ENCODE measurements at regions not wholly inside any gene's neighbourhood (a gene's known extent, or its start where the extent isn't known, plus 50 kb on each side); places are given as distances from the start of the nearest gene placed in this dataset.
A peak's percentile ranks its signal among the peaks of the same experiment; 100 is the strongest.

DNA sequence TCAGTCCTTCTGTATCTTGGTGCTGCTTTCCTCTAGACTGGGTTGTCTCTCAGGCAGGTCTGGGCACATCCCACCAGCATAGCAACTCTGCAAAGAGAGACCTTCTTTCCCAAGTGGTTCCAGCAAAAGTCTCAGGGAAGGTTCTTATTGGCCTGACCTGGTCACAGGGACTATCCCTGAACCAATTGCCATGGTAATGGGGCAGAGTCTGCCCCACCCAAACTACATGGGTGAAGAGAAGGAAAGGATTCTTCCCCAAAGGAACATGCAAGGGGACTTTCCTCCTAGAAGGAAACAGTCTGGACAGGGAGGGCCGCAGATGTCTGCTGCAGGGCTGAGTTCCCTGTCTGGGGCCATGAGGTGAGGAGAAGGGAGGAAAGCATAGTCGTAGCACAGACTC is 122.2 kb upstream of the NCOR2 start:
- TF ChIP-seq POLR2A (IDR thresholded peaks at IDR 0.05; ENCODE audit: low read depth, low read length) (no peak), POLR2AphosphoS5 (IDR thresholded peaks at IDR 0.05; ENCODE audit: low read depth, low read length) (no peak), TAF1 (IDR thresholded peaks at IDR 0.05; ENCODE audit: low read depth, low read length) (no peak), SPI1 (IDR thresholded peaks at IDR 0.05; ENCODE audit: low read depth, low read length) (no peak), PAX5 (IDR thresholded peaks at IDR 0.05; ENCODE audit: insufficient read depth, low read length, severe bottlenecking) (no peak), POU2F2 (IDR thresholded peaks at IDR 0.05; ENCODE audit: low read depth, low read length) (no peak)
- DNase-seq (ENCODE audit: insufficient read length, low spot score) (no peak), FAIRE-seq (no peak)

- TF ChIP-seq POLR2A (IDR thresholded peaks at IDR 0.05; ENCODE audit: low read depth, low read length) (no peak), POU2F2 (IDR thresholded peaks at IDR 0.05; ENCODE audit: low read depth, low read length) (no peak), PAX5 (IDR thresholded peaks at IDR 0.05; ENCODE audit: insufficient read depth, low read length, severe bottlenecking) (no peak), SPI1 (IDR thresholded peaks at IDR 0.05; ENCODE audit: low read depth, low read length) (no peak)
Observed at GRCh38 chr12:124688356-124688992, 121.1 kb upstream of the NCOR2 start.

GRCh38 chr12:124687917-124688316 is 120.5 kb upstream of the NCOR2 start:
- no peak for TF ChIP-seq POLR2AphosphoS5 (IDR thresholded peaks at IDR 0.05; ENCODE audit: low read depth, low read length)
- no peak for TF ChIP-seq POU2F2 (IDR thresholded peaks at IDR 0.05; ENCODE audit: low read depth, low read length)
- TF ChIP-seq SPI1 (IDR thresholded peaks at IDR 0.05; ENCODE audit: low read depth, low read length): no peak
- no peak for TF ChIP-seq TAF1 (IDR thresholded peaks at IDR 0.05; ENCODE audit: low read depth, low read length)
- TF ChIP-seq POLR2A (IDR thresholded peaks at IDR 0.05; ENCODE audit: low read depth, low read length): no peak
- TF ChIP-seq PAX5 (IDR thresholded peaks at IDR 0.05; ENCODE audit: insufficient read depth, low read length, severe bottlenecking): no peak
- no peak for DNase-seq (ENCODE audit: insufficient read length, low spot score)

More at GRCh38 chr12:124688356-124688992, 121.1 kb upstream of the NCOR2 start:
- FAIRE-seq (no peak), DNase-seq (ENCODE audit: insufficient read length, low spot score) (no peak)

GRCh38 chr12:124687174-124687902 is 119.9 kb upstream of the NCOR2 start:
- FAIRE-seq (peak; percentile 79), DNase-seq (ENCODE audit: insufficient read length, low spot score) (no peak)
- TF ChIP-seq PAX5 (IDR thresholded peaks at IDR 0.05; ENCODE audit: insufficient read depth, low read length, severe bottlenecking) (no peak), TAF1 (IDR thresholded peaks at IDR 0.05; ENCODE audit: low read depth, low read length) (no peak), POU2F2 (IDR thresholded peaks at IDR 0.05; ENCODE audit: low read depth, low read length) (no peak), POLR2AphosphoS5 (IDR thresholded peaks at IDR 0.05; ENCODE audit: low read depth, low read length) (no peak), POLR2A (IDR thresholded peaks at IDR 0.05; ENCODE audit: low read depth, low read length) (no peak), SPI1 (IDR thresholded peaks at IDR 0.05; ENCODE audit: low read depth, low read length) (no peak)

More at GRCh38 chr12:124687917-124688316, 120.5 kb upstream of the NCOR2 start:
- no peak for FAIRE-seq

DNA sequence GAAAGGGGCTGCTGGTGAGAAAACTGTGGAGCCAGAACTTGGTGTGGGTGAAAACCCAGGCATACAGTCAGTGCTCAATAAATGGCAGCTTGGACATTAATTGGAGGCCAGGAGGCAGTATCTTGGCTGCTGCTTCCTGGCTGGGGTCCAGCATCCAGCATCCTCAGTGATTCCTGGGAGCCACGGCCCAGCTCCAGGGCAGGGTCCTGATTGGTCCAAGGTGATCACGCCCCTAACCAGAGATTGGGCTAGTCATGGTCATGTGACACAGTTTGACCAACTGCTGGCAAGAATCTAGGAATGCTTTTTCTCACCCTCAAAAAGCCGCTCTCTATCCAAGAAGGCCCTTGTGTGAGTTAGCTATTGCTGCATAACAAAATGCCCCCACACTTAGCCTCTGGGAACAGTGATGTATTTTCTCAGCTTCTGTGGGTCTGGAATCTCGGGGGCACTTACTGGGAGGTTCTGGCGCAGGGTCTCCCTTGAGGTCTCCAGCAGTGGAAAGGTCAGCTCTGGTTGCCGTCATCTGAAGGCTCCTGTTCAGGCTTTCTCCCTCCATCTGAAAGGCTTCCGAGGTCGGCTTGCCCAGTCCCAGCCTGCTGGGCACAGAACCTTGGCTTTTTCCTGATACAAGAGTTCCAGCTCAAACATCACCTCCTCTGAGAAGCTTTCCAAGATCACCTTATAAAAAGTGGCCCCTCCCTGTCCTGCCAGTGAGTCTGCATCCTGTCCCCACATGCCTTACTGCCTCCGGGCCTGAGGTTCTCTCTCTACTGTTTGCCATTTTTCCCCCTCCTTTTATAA is 119.2 kb upstream of the NCOR2 start:
- TF ChIP-seq TAF1 (IDR thresholded peaks at IDR 0.05; ENCODE audit: low read depth, low read length) (no peak), PAX5 (IDR thresholded peaks at IDR 0.05; ENCODE audit: insufficient read depth, low read length, severe bottlenecking) (no peak), POLR2A (IDR thresholded peaks at IDR 0.05; ENCODE audit: low read depth, low read length) (no peak)
- DNase-seq (ENCODE audit: insufficient read length, low spot score) (no peak), FAIRE-seq (no peak)

DNA sequence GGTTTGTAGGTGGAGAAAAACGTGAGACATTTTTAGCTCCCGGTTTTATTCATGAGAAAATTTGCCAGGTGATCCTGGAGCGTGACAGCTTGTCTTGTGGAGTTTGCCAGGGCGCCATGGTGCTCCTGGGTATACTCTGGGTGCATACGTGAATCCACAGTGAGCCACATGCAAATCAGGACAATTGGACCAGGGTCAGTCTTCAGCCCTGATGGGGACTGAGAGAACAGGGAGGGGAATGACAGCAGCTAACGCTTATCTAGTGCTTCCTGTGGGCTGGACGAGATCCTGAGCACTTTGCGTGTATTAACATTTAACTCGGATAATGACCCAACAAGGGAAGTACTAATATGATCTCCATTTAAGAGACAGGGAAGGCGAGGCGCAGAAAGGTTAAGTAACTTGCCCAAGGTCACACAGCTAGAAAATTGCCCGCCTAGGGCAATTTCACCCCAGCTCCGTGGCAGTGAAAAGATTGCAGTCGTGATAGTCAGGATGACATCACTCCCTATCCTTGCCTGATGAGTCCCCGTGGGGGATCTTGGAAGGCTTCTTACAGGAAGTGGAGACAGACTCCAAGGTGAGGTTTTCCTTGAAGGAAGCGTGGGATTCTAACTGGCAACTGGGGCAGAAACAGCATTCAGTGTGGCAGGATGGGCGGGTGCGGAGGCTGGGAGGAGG is 118.4 kb upstream of the NCOR2 start:
- TF ChIP-seq TAF1 (IDR thresholded peaks at IDR 0.05; ENCODE audit: low read depth, low read length) (no peak), PAX5 (IDR thresholded peaks at IDR 0.05; ENCODE audit: insufficient read depth, low read length, severe bottlenecking) (no peak), POU2F2 (IDR thresholded peaks at IDR 0.05; ENCODE audit: low read depth, low read length) (no peak), SPI1 (IDR thresholded peaks at IDR 0.05; ENCODE audit: low read depth, low read length) (no peak), POLR2A (IDR thresholded peaks at IDR 0.05; ENCODE audit: low read depth, low read length) (no peak), POLR2AphosphoS5 (IDR thresholded peaks at IDR 0.05; ENCODE audit: low read depth, low read length) (no peak)
- DNase-seq (ENCODE audit: insufficient read length, low spot score): no peak
- FAIRE-seq: no peak

GRCh38 chr12:124684971-124685688 is 117.7 kb upstream of the NCOR2 start:
- DNase-seq (ENCODE audit: insufficient read length, low spot score) (no peak), FAIRE-seq (no peak)
- TF ChIP-seq PAX5 (IDR thresholded peaks at IDR 0.05; ENCODE audit: insufficient read depth, low read length, severe bottlenecking): no peak
- TF ChIP-seq POU2F2 (IDR thresholded peaks at IDR 0.05; ENCODE audit: low read depth, low read length): no peak
- TF ChIP-seq SPI1 (IDR thresholded peaks at IDR 0.05; ENCODE audit: low read depth, low read length): no peak
- no peak for TF ChIP-seq POLR2A (IDR thresholded peaks at IDR 0.05; ENCODE audit: low read depth, low read length)
- no peak for TF ChIP-seq POLR2AphosphoS5 (IDR thresholded peaks at IDR 0.05; ENCODE audit: low read depth, low read length)
- no peak for TF ChIP-seq TAF1 (IDR thresholded peaks at IDR 0.05; ENCODE audit: low read depth, low read length)

DNA sequence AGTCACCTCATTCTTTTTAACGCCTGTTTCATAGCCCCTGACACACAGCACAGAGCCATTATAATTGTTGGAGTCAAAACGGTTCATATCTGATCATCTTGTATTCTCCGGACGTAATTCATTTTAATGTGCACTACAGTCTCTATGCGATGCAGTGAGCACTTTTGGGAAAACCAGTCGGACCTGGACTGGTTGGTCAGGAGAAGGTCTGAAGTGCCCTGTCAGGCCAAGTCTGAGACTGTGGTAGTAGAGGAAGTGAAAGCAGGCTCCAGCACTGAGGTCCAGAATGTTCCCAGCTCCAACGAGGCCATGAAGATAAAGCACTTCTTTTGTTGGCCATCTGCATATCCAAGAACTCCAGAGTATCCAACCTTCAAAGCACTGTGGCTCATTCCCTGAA is 117.1 kb upstream of the NCOR2 start:
- FAIRE-seq (no peak), DNase-seq (ENCODE audit: insufficient read length, low spot score) (no peak)
- TF ChIP-seq TAF1 (IDR thresholded peaks at IDR 0.05; ENCODE audit: low read depth, low read length): no peak
- no peak for TF ChIP-seq POU2F2 (IDR thresholded peaks at IDR 0.05; ENCODE audit: low read depth, low read length)
- no peak for TF ChIP-seq PAX5 (IDR thresholded peaks at IDR 0.05; ENCODE audit: insufficient read depth, low read length, severe bottlenecking)
- TF ChIP-seq POLR2A (IDR thresholded peaks at IDR 0.05; ENCODE audit: low read depth, low read length): no peak
- TF ChIP-seq POLR2AphosphoS5 (IDR thresholded peaks at IDR 0.05; ENCODE audit: low read depth, low read length): no peak
- TF ChIP-seq SPI1 (IDR thresholded peaks at IDR 0.05; ENCODE audit: low read depth, low read length): peak; percentile 86

All from GM12891 (cell line).